ENCODE measurements at regions not wholly inside any gene's neighbourhood (a gene's known extent, or its start where the extent isn't known, plus 50 kb on each side); places are given as distances from the start of the nearest gene placed in this dataset.

DNA sequence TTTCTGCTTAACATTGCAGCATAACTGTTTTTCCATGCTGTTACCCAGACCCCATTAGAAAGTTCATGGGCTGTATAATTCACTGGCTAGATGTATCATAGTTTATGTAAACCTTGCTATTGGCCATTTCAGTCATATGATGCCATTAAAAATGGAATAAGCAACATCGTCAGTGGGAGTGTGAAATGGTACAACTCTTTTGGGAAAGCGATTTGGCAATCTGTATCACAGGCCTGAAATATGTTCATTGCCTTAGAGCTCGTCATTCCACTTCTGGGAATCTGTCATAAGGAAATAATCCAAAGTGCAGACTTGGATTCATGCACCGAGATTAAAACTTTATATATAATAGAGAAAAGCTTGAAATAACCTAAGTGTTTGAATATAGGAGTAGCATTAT lies 77.9 kb upstream of the KLF4 start:
- H3K4me1 ChIP-seq (ENCODE audit: control insufficient read depth, low read length): no peaks in the 10 kb centered on the region
- no peaks in the 10 kb centered on the region for H3K79me2 ChIP-seq (ENCODE audit: control insufficient read depth, low read length)
- no peaks in the 10 kb centered on the region for H3K36me3 ChIP-seq (ENCODE audit: control insufficient read depth, low read length)
- no peaks in the 10 kb centered on the region for H3K9me2 ChIP-seq (replicated peaks; ENCODE audit: control insufficient read depth, low read length)
- H3K9me3 ChIP-seq (ENCODE audit: control insufficient read depth, insufficient read depth, low read length): no peaks in the 10 kb centered on the region
- H3K4me3 ChIP-seq (ENCODE audit: low read length): no peak overlapping the region
- H3K27ac ChIP-seq (ENCODE audit: low read depth, low read length): no peak overlapping the region
- H3K4me2 ChIP-seq (ENCODE audit: low read length): no peak overlapping the region
- H4K20me1 ChIP-seq (ENCODE audit: control insufficient read depth, insufficient read depth, low read depth, low read length): no peaks in the 10 kb centered on the region
- TF ChIP-seq EZH2phosphoT487 (IDR thresholded peaks at IDR 0.05; ENCODE audit: borderline replicate concordance, low read length): no peak
- no peak for TF ChIP-seq CTCF (IDR thresholded peaks at IDR 0.05; ENCODE audit: low read depth, low read length, poor library complexity, severe bottlenecking)
- H3K27me3 ChIP-seq (ENCODE audit: control insufficient read depth, low read length): no peaks in the 10 kb centered on the region
- H3F3A ChIP-seq (ENCODE audit: control insufficient read depth, insufficient read depth): no peaks in the 10 kb centered on the region

DNA sequence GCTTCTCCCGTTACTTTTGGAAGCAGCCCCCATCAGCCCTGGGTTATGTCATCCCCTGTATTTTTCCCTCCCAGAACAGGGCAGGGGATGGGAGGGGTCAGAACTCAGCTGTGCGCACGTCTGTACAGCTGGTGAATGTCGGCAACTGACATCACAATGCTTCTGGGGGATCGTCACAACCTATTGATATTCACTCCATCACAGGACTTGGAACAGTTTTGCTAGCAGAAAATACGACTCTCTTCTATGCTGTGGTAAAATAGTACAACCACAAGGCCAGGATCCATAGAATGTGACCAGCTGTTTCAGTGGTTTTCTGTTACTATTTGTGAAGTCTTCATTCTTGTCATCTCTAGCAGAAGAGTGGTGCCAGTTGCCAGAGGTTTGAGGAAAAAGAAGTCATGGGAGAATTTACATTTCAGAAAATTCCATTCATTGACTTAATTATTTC lies 77.1 kb upstream of the KLF4 start:
- Histone ChIP-seq H3K4me1 (ENCODE audit: control insufficient read depth, low read length) (no peaks in the 10 kb centered on the region), H3K27me3 (ENCODE audit: control insufficient read depth, low read length) (no peaks in the 10 kb centered on the region), H3K36me3 (ENCODE audit: control insufficient read depth, low read length) (no peaks in the 10 kb centered on the region), H3K4me3 (ENCODE audit: low read length) (no peak overlapping the region), H3K9me2 (replicated peaks; ENCODE audit: control insufficient read depth, low read length) (no peaks in the 10 kb centered on the region), H4K20me1 (ENCODE audit: control insufficient read depth, insufficient read depth, low read depth, low read length) (no peaks in the 10 kb centered on the region), H3K79me2 (ENCODE audit: control insufficient read depth, low read length) (no peaks in the 10 kb centered on the region), H3K9me3 (ENCODE audit: control insufficient read depth, insufficient read depth, low read length) (no peaks in the 10 kb centered on the region), H3K27ac (ENCODE audit: low read depth, low read length) (no peak overlapping the region), H3F3A (ENCODE audit: control insufficient read depth, insufficient read depth) (no peaks in the 10 kb centered on the region), H3K4me2 (ENCODE audit: low read length) (no peak overlapping the region)
- TF ChIP-seq CTCF (IDR thresholded peaks at IDR 0.05; ENCODE audit: low read depth, low read length, poor library complexity, severe bottlenecking) (no peak), EZH2phosphoT487 (IDR thresholded peaks at IDR 0.05; ENCODE audit: borderline replicate concordance, low read length) (no peak)

DNA sequence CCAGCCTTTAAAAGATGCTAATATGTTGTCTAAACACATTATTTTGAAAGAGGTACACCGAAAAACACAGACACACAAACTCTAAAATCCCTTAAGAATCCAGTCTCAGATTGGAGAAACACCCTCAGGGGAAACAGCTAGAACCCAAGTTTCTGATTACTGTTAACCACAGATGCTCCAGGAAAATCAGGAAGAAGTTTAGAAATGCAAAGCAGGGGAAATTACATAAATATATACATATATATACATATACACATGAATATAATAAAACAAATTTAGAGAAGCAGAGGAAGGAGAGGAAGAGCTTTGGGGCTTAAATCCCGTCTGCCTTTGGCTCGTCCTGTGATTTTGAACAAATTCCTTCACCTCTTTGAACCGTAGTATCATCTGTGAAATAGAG lies 73.2 kb upstream of the KLF4 start:
- H3K4me3 ChIP-seq (ENCODE audit: low read length): no peak overlapping the region
- no peaks in the 10 kb centered on the region for H3K27me3 ChIP-seq (ENCODE audit: control insufficient read depth, low read length)
- H3K79me2 ChIP-seq (ENCODE audit: control insufficient read depth, low read length): no peaks in the 10 kb centered on the region
- no peaks in the 10 kb centered on the region for H3K9me2 ChIP-seq (replicated peaks; ENCODE audit: control insufficient read depth, low read length)
- H3K4me2 ChIP-seq (ENCODE audit: low read length): no peak overlapping the region
- no peak overlapping the region for H3K27ac ChIP-seq (ENCODE audit: low read depth, low read length)
- TF ChIP-seq EZH2phosphoT487 (IDR thresholded peaks at IDR 0.05; ENCODE audit: borderline replicate concordance, low read length): no peak
- TF ChIP-seq CTCF (IDR thresholded peaks at IDR 0.05; ENCODE audit: low read depth, low read length, poor library complexity, severe bottlenecking): no peak
- H3K4me1 ChIP-seq (ENCODE audit: control insufficient read depth, low read length): no peaks in the 10 kb centered on the region
- H3F3A ChIP-seq (ENCODE audit: control insufficient read depth, insufficient read depth): no peaks in the 10 kb centered on the region
- H4K20me1 ChIP-seq (ENCODE audit: control insufficient read depth, insufficient read depth, low read depth, low read length): no peaks in the 10 kb centered on the region
- H3K36me3 ChIP-seq (ENCODE audit: control insufficient read depth, low read length): no peaks in the 10 kb centered on the region
- no peaks in the 10 kb centered on the region for H3K9me3 ChIP-seq (ENCODE audit: control insufficient read depth, insufficient read depth, low read length)
